LNCaP clone FGC (cell line): ENCODE measurements at regions not wholly inside any gene's neighbourhood (a gene's known extent, or its start where the extent isn't known, plus 50 kb on each side); places are given as distances from the start of the nearest gene placed in this dataset.
"Not testable (repeated sequence)": the region's sequence is repeated elsewhere in the genome, so short reads cannot be mapped to it uniquely, and the experiment has no call there.

Experiments
- DNase-seq: peaks from one replicate; pipeline ENCODE4 v3.0.0-alpha.2; 2011; ENCODE audit warnings: low read depth
- H3K4me3 ChIP-seq: 2 replicates; pipeline ENCODE4 v1.5.1; 2011; ENCODE audit warnings: mild to moderate bottlenecking, low read depth, low read length, control low read depth
- CTCF ChIP-seq: IDR thresholded peaks from 2 replicates; pipeline ENCODE4 v1.5.1; 2012; ENCODE audit warnings: mild to moderate bottlenecking; ENCODE audit not compliant: control insufficient read depth, insufficient read depth; ENCODE audit errors: extremely low read depth

DNA sequence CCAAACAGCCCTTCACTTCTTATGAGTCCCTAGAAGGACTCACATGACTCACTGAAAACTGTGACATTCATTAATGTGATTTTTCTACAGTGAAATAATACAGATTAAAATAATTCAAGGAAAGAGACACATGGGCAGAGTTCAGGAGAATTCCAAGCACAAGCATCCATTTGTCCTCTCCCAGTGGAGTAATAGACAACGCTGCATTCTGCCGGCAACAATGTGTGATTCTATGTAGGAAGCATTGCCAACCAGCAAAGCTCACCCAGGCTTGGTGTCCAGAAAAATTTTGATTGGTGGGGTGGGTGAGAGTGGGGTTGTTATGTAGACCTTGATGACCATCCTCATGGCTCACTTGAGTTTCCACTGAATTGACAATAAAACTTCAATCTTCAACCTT lies 123.9 kb downstream of the VPREB1 start:
- no peak for TF ChIP-seq CTCF

GRCh38 chr22:22369219-22369963 lies 124.8 kb downstream of the VPREB1 start:
- not testable (repeated sequence) for H3K4me3 ChIP-seq, DNase-seq

More for the DNA sequence above, 123.9 kb downstream of the VPREB1 start:
- H3K4me3 ChIP-seq, result no peak overlapping the region
- no peak for DNase-seq

- H3K4me3 ChIP-seq, result no peak overlapping the region
- no peak for TF ChIP-seq CTCF
- DNase-seq, result no peak
Measured at GRCh38 chr22:22369964-22370270, 125.3 kb downstream of the VPREB1 start.

GRCh38 chr22:22371031-22371541 lies 126.5 kb downstream of the VPREB1 start:
- no peak for DNase-seq
- TF ChIP-seq CTCF, result no peak
- no peak overlapping the region for H3K4me3 ChIP-seq

DNA sequence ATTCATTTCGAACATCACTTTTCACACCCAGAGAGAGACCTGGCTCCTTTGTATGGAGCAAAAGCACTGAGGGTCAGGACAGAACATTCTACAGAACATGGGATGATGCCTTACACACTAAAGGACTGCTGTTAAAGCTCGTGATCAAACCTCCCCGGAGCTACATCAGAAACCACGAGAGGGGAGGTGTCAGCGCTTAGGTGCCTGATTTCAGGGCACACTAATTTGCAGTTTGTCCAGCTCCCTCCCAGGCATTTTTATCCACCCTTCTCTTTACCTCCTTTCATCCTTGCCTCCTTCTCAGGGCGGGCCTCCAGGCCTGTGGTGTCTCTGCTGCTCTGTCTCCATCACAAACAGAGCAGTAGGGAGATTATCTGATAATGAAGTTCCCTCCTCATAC lies 127.5 kb downstream of the VPREB1 start:
- TF ChIP-seq CTCF, result no peak
- H3K4me3 ChIP-seq, result no peak overlapping the region
- DNase-seq, result no peak

GRCh38 chr22:22374163-22374562 lies 129.6 kb downstream of the VPREB1 start:
- no peak overlapping the region for H3K4me3 ChIP-seq
- no peak for DNase-seq
- TF ChIP-seq CTCF, result no peak

- no peak overlapping the region for H3K4me3 ChIP-seq
- no peak for DNase-seq
- TF ChIP-seq CTCF, result no peak
Measured at GRCh38 chr22:22374579-22374978, 130.0 kb downstream of the VPREB1 start.
